A673 (cell line): ENCODE measurements at regions not wholly inside any gene's neighbourhood (a gene's known extent, or its start where the extent isn't known, plus 50 kb on each side); places are given as distances from the start of the nearest gene placed in this dataset.

Experiments
- BruUV-seq: library from RNA; stranded (reverse); fragments of 400-500 nt; replicated peaks from 2 replicates; lab custom pipeline; 2021; lab: Mats Ljungman, UMichigan
- CTCF ChIA-PET: fragments of 300-600 bp; sonication (Branson Sonifier 250); formaldehyde crosslinking; loops from one replicate; lab custom pipeline; 2022; ENCODE audit warnings: antibody characterized with exemption; lab: Charles Lee
- POLR2A ChIA-PET: fragments of 300-600 bp; sonication (Branson Sonifier 250); formaldehyde crosslinking; loops from one replicate; lab custom pipeline; 2022; ENCODE audit warnings: antibody characterized with exemption; ENCODE audit not compliant: low non-redundant PET; lab: Charles Lee
- DNase-seq: peaks from one replicate; pipeline ENCODE4 v3.0.0-alpha.2; 2015; ENCODE audit warnings: low spot score
- H3K27ac ChIP-seq: fragments of 200-600 bp; sonication (generic); 2 replicates; pipeline ENCODE4 v1.5.1; 2016; ENCODE audit warnings: mixed run types, low read depth, mild to moderate bottlenecking, mixed read lengths, antibody characterized with exemption, low read length; ENCODE audit not compliant: poor library complexity, severe bottlenecking
- H3K27me3 ChIP-seq: fragments of 200-600 bp; sonication (generic); replicated peaks from 2 replicates; pipeline ENCODE4 v1.6.1; 2017; ENCODE audit warnings: mixed run types, low read depth, mild to moderate bottlenecking, mixed read lengths, antibody characterized with exemption, low read length; ENCODE audit not compliant: insufficient read depth, poor library complexity
- H3K36me3 ChIP-seq: fragments of 200-600 bp; sonication (generic); 2 replicates; pipeline ENCODE4 v1.6.1; 2016; ENCODE audit warnings: mixed run types, mild to moderate bottlenecking, mixed read lengths, antibody characterized with exemption, low read length; ENCODE audit not compliant: insufficient read depth, poor library complexity, severe bottlenecking
- H3K4me1 ChIP-seq: fragments of 200-600 bp; sonication (generic); 2 replicates; pipeline ENCODE4 v1.6.1; 2017; ENCODE audit warnings: mixed run types, mild to moderate bottlenecking, mixed read lengths, antibody characterized with exemption, low read length; ENCODE audit not compliant: insufficient read depth, poor library complexity, severe bottlenecking
- H3K4me3 ChIP-seq: fragments of 200-600 bp; sonication (generic); 2 replicates; pipeline ENCODE4 v1.5.1; 2016; ENCODE audit warnings: low read depth, mixed run types, mild to moderate bottlenecking, mixed read lengths, low read length; ENCODE audit not compliant: poor library complexity, severe bottlenecking
- H3K9me3 ChIP-seq: fragments of 200-600 bp; sonication (generic); 2 replicates; pipeline ENCODE4 v1.6.1; 2016; ENCODE audit warnings: mixed run types, low read depth, mild to moderate bottlenecking, mixed read lengths, antibody characterized with exemption, low read length; ENCODE audit not compliant: poor library complexity, severe bottlenecking
- CTCF ChIP-seq: fragments of 300-800, 200-600 bp; sonication (generic); conservative IDR thresholded peaks from 2 replicates; pipeline ENCODE4 v1.5.1; 2017; ENCODE audit warnings: low read depth, mild to moderate bottlenecking, antibody characterized with exemption, low read length, moderate library complexity, mixed read lengths
- EZH2 ChIP-seq: fragments of 200-600 bp; sonication (generic); IDR thresholded peaks from 2 replicates; pipeline ENCODE4 v1.6.1; 2017; ENCODE audit warnings: borderline replicate concordance, low read depth, mild to moderate bottlenecking, mixed read lengths, antibody characterized with exemption, low read length; ENCODE audit not compliant: poor library complexity, severe bottlenecking
- intact Hi-C: fragments of 100-400 bp; cut with micrococcal nuclease; formaldehyde crosslinking; loops from one replicate; pipeline ENCODE4 v1.10.0; 2022; ENCODE audit not compliant: unreplicated experiment

GRCh38 chr1:102782144-102782543 is 326.2 kb downstream of the COL11A1 start:
- ChIA-PET CTCF (no interaction called here), POLR2A (no interaction called here)
- no peak for DNase-seq
- intact Hi-C loops: no loop called here
- Histone ChIP-seq H3K9me3 (no peaks in the 10 kb centered on the region), H3K4me1 (no peaks in the 10 kb centered on the region), H3K27ac (no peak overlapping the region), H3K36me3 (no peaks in the 10 kb centered on the region), H3K4me3 (no peak overlapping the region), H3K27me3 (no peaks in the 10 kb centered on the region)
- TF ChIP-seq EZH2 (no peak), CTCF (no peak)
- no TSS peak for BruUV-seq

- Histone ChIP-seq H3K27ac (no peak overlapping the region), H3K27me3 (no peaks in the 10 kb centered on the region), H3K36me3 (no peaks in the 10 kb centered on the region), H3K4me3 (no peak overlapping the region), H3K4me1 (no peaks in the 10 kb centered on the region), H3K9me3 (no peaks in the 10 kb centered on the region)
- ChIA-PET POLR2A (no interaction called here), CTCF (no interaction called here)
- no peak for TF ChIP-seq EZH2
- no peak for TF ChIP-seq CTCF
- intact Hi-C loops: no loop called here
- no TSS peak for BruUV-seq
- DNase-seq: no peak
Measured at GRCh38 chr1:102776071-102776470, 332.3 kb downstream of the COL11A1 start.

- ChIA-PET CTCF (no interaction called here), POLR2A (no interaction called here)
- no peaks in the 10 kb centered on the region for H3K27me3 ChIP-seq
- H3K36me3 ChIP-seq: no peaks in the 10 kb centered on the region
- TF ChIP-seq CTCF: no peak
- no peak for TF ChIP-seq EZH2
- H3K9me3 ChIP-seq: no peaks in the 10 kb centered on the region
- BruUV-seq: no TSS peak
- H3K4me3 ChIP-seq: no peak overlapping the region
- no peak for DNase-seq
- H3K4me1 ChIP-seq: no peaks in the 10 kb centered on the region
- intact Hi-C loops: no loop called here
- H3K27ac ChIP-seq: no peak overlapping the region
Measured at GRCh38 chr1:102772831-102773230, 335.5 kb downstream of the COL11A1 start.
